HCT116 (cell line): ENCODE measurements at regions not wholly inside any gene's neighbourhood (a gene's known extent, or its start where the extent isn't known, plus 50 kb on each side); places are given as distances from the start of the nearest gene placed in this dataset.

ENCODE experiments used
- ATAC-seq: fragments of 200-7000 bp; cut with Tn5 transposase; 2 replicates; pipeline ENCODE4 v1.9.1; 2020; ENCODE audit warnings: mild to moderate bottlenecking, moderate library complexity
- BruUV-seq: library from RNA; stranded (reverse); fragments of 400-500 nt; replicated peaks from 2 replicates; lab custom pipeline; 2021; lab: Mats Ljungman, UMichigan
- CTCF ChIA-PET: fragments of 300-600 bp; sonication (Branson Sonifier 250); formaldehyde crosslinking; loops from one replicate; lab custom pipeline; 2021; ENCODE audit warnings: antibody characterized with exemption; lab: Charles Lee
- POLR2A ChIA-PET: fragments of 300-600, 350-600 bp; sonication (Branson Sonifier 250); formaldehyde crosslinking; loops from one replicate; lab custom pipeline; 2021; ENCODE audit warnings: antibody characterized with exemption; lab: Charles Lee
- RAD21 ChIA-PET, 2 experiments: fragments of 300-600 bp; sonication (Branson Sonifier 250); formaldehyde crosslinking; loops; one replicate each; lab custom pipeline; 2023; ENCODE audit warnings: low total read pairs in 2 of 2; ENCODE audit not compliant: uncharacterized antibody in 2 of 2, unreplicated experiment in 2 of 2, low non-redundant PET in 1 of 2; lab: Charles Lee
- DNase-seq: peaks from one replicate; pipeline ENCODE4 v3.0.0-alpha.2; 2010; ENCODE audit warnings: low read depth, low spot score
- H2AFZ ChIP-seq: fragments of 200-600 bp; shearing (Covaris generic), sonication (generic); 2 replicates; pipeline ENCODE4 v1.6.1; 2017; ENCODE audit warnings: low read depth, mixed run types, mixed read lengths, antibody characterized with exemption, low read length; ENCODE audit not compliant: poor library complexity, severe bottlenecking
- H3K27ac ChIP-seq: 2 replicates; pipeline ENCODE4 v1.5.1; 2012; ENCODE audit warnings: low read depth, low read length
- H3K27me3 ChIP-seq: fragments of 200-600 bp; sonication (generic); 2 replicates; pipeline ENCODE4 v1.6.1; 2016; ENCODE audit warnings: mixed run types, low read length, mixed read lengths; ENCODE audit not compliant: insufficient read depth
- H3K36me3 ChIP-seq, 2 experiments: fragments of 200-500 bp in 1 of 2; fragments of 200-600 bp in 1 of 2; sonication (Bioruptor generic) in 1 of 2; sonication (generic) in 1 of 2; 2 replicates each; pipeline versions ENCODE4 v1.5.1 to v1.6.1; 2014 to 2016; ENCODE audit warnings: low read length in 2 of 2, inconsistent platforms in 1 of 2, mixed read lengths in 1 of 2, mixed run types in 1 of 2; ENCODE audit not compliant: insufficient read depth in 2 of 2, control insufficient read depth in 1 of 2
- H3K4me1 ChIP-seq, 2 experiments: fragments of 200-600 bp in 1 of 2; sonication (generic) in 1 of 2; 2 replicates each; pipeline versions ENCODE4 v1.5.1 to v1.6.1; 2012 to 2017; ENCODE audit warnings: low read length in 2 of 2, inconsistent platforms in 1 of 2, mild to moderate bottlenecking in 1 of 2, mixed read lengths in 1 of 2, mixed run types in 1 of 2, moderate library complexity in 1 of 2; ENCODE audit not compliant: insufficient read depth in 2 of 2, control insufficient read depth in 1 of 2
- H3K4me2 ChIP-seq: fragments of 200-600 bp; sonication (generic); 2 replicates; pipeline ENCODE4 v1.6.1; 2017; ENCODE audit warnings: mixed run types, low read length, mixed read lengths
- H3K4me3 ChIP-seq, 2 experiments: fragments of 200-600 bp in 1 of 2; sonication (generic) in 1 of 2; replicated peaks in 1 of 2; 2 replicates each; pipeline ENCODE4 v1.5.1; 2011 to 2016; ENCODE audit warnings: low read length in 2 of 2, control low read depth in 1 of 2, low read depth in 1 of 2, mild to moderate bottlenecking in 1 of 2, mixed read lengths in 1 of 2, mixed run types in 1 of 2
- H3K79me2 ChIP-seq: fragments of 200-600 bp; sonication (generic); 2 replicates; pipeline ENCODE4 v1.6.1; 2017; ENCODE audit warnings: mild to moderate bottlenecking, mixed run types, low read length, moderate library complexity, mixed read lengths; ENCODE audit not compliant: insufficient read depth
- H3K9ac ChIP-seq: fragments of 200-600 bp; sonication (generic); 2 replicates; pipeline ENCODE4 v1.6.1; 2016; ENCODE audit warnings: low read length, mixed read lengths
- H3K9me2 ChIP-seq: fragments of 200-600 bp; sonication (generic), shearing (Covaris generic); 2 replicates; pipeline ENCODE4 v1.6.1; 2017; ENCODE audit warnings: mixed run types, mild to moderate bottlenecking, moderate library complexity; ENCODE audit not compliant: insufficient read depth
- H3K9me3 ChIP-seq, 2 experiments: fragments of 200-500 bp in 1 of 2; fragments of 200-600 bp in 1 of 2; sonication (Bioruptor generic) in 1 of 2; sonication (generic) in 1 of 2; 2 replicates each; pipeline ENCODE4 v1.6.1; 2014 to 2017; ENCODE audit warnings: low read length in 2 of 2, mixed read lengths in 2 of 2, inconsistent platforms in 1 of 2, low read depth in 1 of 2, mild to moderate bottlenecking in 1 of 2, mixed run types in 1 of 2, moderate library complexity in 1 of 2; ENCODE audit not compliant: control insufficient read depth in 1 of 2, insufficient read depth in 1 of 2
- H4K20me1 ChIP-seq: fragments of 200-600 bp; sonication (generic), shearing (Covaris generic); 2 replicates; pipeline ENCODE4 v1.6.1; 2017; ENCODE audit warnings: mixed run types, mild to moderate bottlenecking, moderate library complexity; ENCODE audit not compliant: insufficient read depth
- ATF3 ChIP-seq: IDR thresholded peaks from 2 replicates; pipeline ENCODE4 v1.6.1; 2012
- CBX3 ChIP-seq: IDR thresholded peaks from 2 replicates; pipeline ENCODE4 v1.6.1; 2012; ENCODE audit warnings: low read depth
- CEBPB ChIP-seq: IDR thresholded peaks from 2 replicates; pipeline ENCODE4 v1.6.1; 2012; ENCODE audit warnings: low read depth
- EGR1 ChIP-seq: IDR thresholded peaks from 2 replicates; pipeline ENCODE4 v1.6.1; 2012; ENCODE audit warnings: low read depth
- ELF1 ChIP-seq: IDR thresholded peaks from 2 replicates; pipeline ENCODE4 v1.6.1; 2012; ENCODE audit warnings: low read depth, borderline replicate concordance
- EZH2 ChIP-seq: fragments of 200-600 bp; sonication (generic); IDR thresholded peaks from 2 replicates; pipeline ENCODE4 v1.6.1; 2017; ENCODE audit warnings: antibody characterized with exemption, mixed run types
- EZH2phosphoT487 ChIP-seq: fragments of 200-600 bp; IDR thresholded peaks from 2 replicates; pipeline ENCODE4 v1.6.1; 2018; ENCODE audit warnings: antibody characterized with exemption, borderline replicate concordance
- FOSL1 ChIP-seq: IDR thresholded peaks from 2 replicates; pipeline ENCODE4 v1.6.1; 2012; ENCODE audit warnings: low read depth
- JUND ChIP-seq: IDR thresholded peaks from 2 replicates; pipeline ENCODE4 v1.6.1; 2012
- POLR2A ChIP-seq: IDR thresholded peaks from 2 replicates; pipeline ENCODE4 v1.7.0; 2011; ENCODE audit warnings: borderline replicate concordance; ENCODE audit not compliant: insufficient read depth, insufficient read length; ENCODE audit errors: extremely low read depth
- POLR2AphosphoS5 ChIP-seq: IDR thresholded peaks from 2 replicates; pipeline ENCODE4 v1.6.1; 2011; ENCODE audit warnings: mild to moderate bottlenecking, low read depth, low read length, moderate library complexity
- RAD21 ChIP-seq: IDR thresholded peaks from 2 replicates; pipeline ENCODE4 v1.6.1; 2012; ENCODE audit warnings: low read depth, mild to moderate bottlenecking
- SIN3A ChIP-seq: IDR thresholded peaks from 2 replicates; pipeline ENCODE4 v1.6.1; 2012; ENCODE audit warnings: low read depth
- SP1 ChIP-seq: IDR thresholded peaks from 2 replicates; pipeline ENCODE4 v1.6.1; 2012; ENCODE audit warnings: low read depth
- SRF ChIP-seq: IDR thresholded peaks from 2 replicates; pipeline ENCODE4 v1.6.1; 2012; ENCODE audit warnings: low read depth
- TCF7L2 ChIP-seq: IDR thresholded peaks from 2 replicates; pipeline ENCODE4 v1.7.0; 2011; ENCODE audit warnings: borderline replicate concordance, inconsistent platforms; ENCODE audit not compliant: insufficient read depth, insufficient read length; ENCODE audit errors: extremely low read depth
- YY1 ChIP-seq: IDR thresholded peaks from 2 replicates; pipeline ENCODE4 v1.6.1; 2011; ENCODE audit warnings: low read length, low read depth, moderate library complexity, mild to moderate bottlenecking; ENCODE audit not compliant: insufficient replicate concordance; ENCODE audit errors: extremely low read depth
- ZFX ChIP-seq: fragments of 450-650 bp; IDR thresholded peaks from 2 replicates; pipeline ENCODE4 v1.6.1; 2017
- ZNF274 ChIP-seq: fragments of 200-500 bp; sonication (Bioruptor generic); IDR thresholded peaks from 2 replicates; pipeline ENCODE4 v1.6.1; 2014; ENCODE audit warnings: mild to moderate bottlenecking, low read depth, low read length, inconsistent platforms
- intact Hi-C: fragments of 100-400 bp; cut with micrococcal nuclease; formaldehyde crosslinking; loops from 2 replicates; pipeline ENCODE4 v1.10.0; 2022
- TF ChIP-seq, protein P1 (sequence below), 3 experiments: fragments of 200-600 bp in 1 of 3; sonication (generic) in 1 of 3; IDR thresholded peaks in 2 of 3; conservative IDR thresholded peaks in 1 of 3; 2 replicates each; pipeline ENCODE4 v1.5.1; 2012 to 2017; ENCODE audit warnings: low read depth in 2 of 3, low read length in 2 of 3, antibody characterized with exemption in 1 of 3, borderline replicate concordance in 1 of 3, control low read depth in 1 of 3, mild to moderate bottlenecking in 1 of 3, mixed read lengths in 1 of 3, mixed run types in 1 of 3, moderate library complexity in 1 of 3; ENCODE audit not compliant: insufficient read depth in 1 of 3
- TF ChIP-seq, protein P2 (sequence below): IDR thresholded peaks from 2 replicates; pipeline ENCODE4 v1.6.1; 2012; ENCODE audit warnings: low read depth
- TF ChIP-seq, protein P3 (sequence below): IDR thresholded peaks from 2 replicates; pipeline ENCODE4 v1.6.1; 2012

DNA sequence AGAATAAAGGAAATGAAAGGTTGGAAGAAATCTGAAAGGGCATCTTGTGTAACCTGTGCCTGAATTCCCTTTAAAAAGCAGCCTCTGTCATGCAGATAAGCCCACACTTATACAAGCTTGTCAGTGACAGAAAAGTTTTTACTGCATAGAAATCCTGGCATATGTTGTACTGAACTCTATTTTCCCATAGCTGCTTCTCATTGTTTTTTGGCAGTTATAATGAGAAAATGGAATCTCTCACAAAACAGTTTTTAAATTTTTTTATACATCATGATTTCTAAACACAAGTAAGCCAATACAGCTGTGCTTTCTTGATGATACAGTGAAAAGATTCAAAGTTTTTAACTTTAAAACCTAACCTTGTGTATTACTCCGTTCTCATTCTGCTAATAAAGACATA, 511.4 kb upstream of the ARX start (continued):
- TF ChIP-seq ATF3, result no peak
- no peak for TF ChIP-seq FOSL1
- no peak for TF ChIP-seq CEBPB
- TF ChIP-seq ELF1, result no peak
- TF ChIP-seq, protein P1, sequence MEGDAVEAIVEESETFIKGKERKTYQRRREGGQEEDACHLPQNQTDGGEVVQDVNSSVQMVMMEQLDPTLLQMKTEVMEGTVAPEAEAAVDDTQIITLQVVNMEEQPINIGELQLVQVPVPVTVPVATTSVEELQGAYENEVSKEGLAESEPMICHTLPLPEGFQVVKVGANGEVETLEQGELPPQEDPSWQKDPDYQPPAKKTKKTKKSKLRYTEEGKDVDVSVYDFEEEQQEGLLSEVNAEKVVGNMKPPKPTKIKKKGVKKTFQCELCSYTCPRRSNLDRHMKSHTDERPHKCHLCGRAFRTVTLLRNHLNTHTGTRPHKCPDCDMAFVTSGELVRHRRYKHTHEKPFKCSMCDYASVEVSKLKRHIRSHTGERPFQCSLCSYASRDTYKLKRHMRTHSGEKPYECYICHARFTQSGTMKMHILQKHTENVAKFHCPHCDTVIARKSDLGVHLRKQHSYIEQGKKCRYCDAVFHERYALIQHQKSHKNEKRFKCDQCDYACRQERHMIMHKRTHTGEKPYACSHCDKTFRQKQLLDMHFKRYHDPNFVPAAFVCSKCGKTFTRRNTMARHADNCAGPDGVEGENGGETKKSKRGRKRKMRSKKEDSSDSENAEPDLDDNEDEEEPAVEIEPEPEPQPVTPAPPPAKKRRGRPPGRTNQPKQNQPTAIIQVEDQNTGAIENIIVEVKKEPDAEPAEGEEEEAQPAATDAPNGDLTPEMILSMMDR (IDR thresholded peaks at IDR 0.05 in 2 of 3, conservative IDR thresholded peaks at IDR 0.05 in 1 of 3; ENCODE audit: borderline replicate concordance in 1 of 3, insufficient read depth in 1 of 3, low read depth in 2 of 3, low read length in 2 of 3), result no peak
- TF ChIP-seq EZH2, result no peak

GRCh38 chrX:25527596-25527995, 511.8 kb upstream of the ARX start:
- Histone ChIP-seq H3K79me2 (no peaks in the 10 kb centered on the region), H2AFZ (no peak overlapping the region), H3K27ac (no peak overlapping the region), H3K9me3 (no peaks in the 10 kb centered on the region), H3K4me3 (no peak overlapping the region), H3K4me2 (no peak overlapping the region), H3K9ac (no peak overlapping the region), H3K9me2 (no peaks in the 10 kb centered on the region), H3K36me3 (no peaks in the 10 kb centered on the region), H3K27me3 (no peaks in the 10 kb centered on the region), H4K20me1 (no peaks in the 10 kb centered on the region), H3K4me1 (no peaks in the 10 kb centered on the region)
- intact Hi-C loops, result no loop called here
- BruUV-seq, result no TSS peak
- ChIA-PET RAD21 (no interaction called here), POLR2A (no interaction called here), CTCF (no interaction called here)
- ATAC-seq, result no peak
- DNase-seq, result no peak
- TF ChIP-seq, protein P2, sequence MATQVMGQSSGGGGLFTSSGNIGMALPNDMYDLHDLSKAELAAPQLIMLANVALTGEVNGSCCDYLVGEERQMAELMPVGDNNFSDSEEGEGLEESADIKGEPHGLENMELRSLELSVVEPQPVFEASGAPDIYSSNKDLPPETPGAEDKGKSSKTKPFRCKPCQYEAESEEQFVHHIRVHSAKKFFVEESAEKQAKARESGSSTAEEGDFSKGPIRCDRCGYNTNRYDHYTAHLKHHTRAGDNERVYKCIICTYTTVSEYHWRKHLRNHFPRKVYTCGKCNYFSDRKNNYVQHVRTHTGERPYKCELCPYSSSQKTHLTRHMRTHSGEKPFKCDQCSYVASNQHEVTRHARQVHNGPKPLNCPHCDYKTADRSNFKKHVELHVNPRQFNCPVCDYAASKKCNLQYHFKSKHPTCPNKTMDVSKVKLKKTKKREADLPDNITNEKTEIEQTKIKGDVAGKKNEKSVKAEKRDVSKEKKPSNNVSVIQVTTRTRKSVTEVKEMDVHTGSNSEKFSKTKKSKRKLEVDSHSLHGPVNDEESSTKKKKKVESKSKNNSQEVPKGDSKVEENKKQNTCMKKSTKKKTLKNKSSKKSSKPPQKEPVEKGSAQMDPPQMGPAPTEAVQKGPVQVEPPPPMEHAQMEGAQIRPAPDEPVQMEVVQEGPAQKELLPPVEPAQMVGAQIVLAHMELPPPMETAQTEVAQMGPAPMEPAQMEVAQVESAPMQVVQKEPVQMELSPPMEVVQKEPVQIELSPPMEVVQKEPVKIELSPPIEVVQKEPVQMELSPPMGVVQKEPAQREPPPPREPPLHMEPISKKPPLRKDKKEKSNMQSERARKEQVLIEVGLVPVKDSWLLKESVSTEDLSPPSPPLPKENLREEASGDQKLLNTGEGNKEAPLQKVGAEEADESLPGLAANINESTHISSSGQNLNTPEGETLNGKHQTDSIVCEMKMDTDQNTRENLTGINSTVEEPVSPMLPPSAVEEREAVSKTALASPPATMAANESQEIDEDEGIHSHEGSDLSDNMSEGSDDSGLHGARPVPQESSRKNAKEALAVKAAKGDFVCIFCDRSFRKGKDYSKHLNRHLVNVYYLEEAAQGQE, result no peak
- TF ChIP-seq SRF (no peak), ZNF274 (no peak), TCF7L2 (no peak), POLR2A (no peak), RAD21 (no peak), SP1 (no peak), EZH2 (no peak), ZFX (no peak), ELF1 (no peak), EZH2phosphoT487 (no peak), JUND (no peak), YY1 (no peak), POLR2AphosphoS5 (no peak), EGR1 (no peak), CBX3 (no peak), FOSL1 (no peak), SIN3A (no peak)
- TF ChIP-seq, protein P3, sequence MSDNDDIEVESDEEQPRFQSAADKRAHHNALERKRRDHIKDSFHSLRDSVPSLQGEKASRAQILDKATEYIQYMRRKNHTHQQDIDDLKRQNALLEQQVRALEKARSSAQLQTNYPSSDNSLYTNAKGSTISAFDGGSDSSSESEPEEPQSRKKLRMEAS, result no peak
